Natural killer cell (primary cell): ENCODE measurements at regions not wholly inside any gene's neighbourhood (a gene's known extent, or its start where the extent isn't known, plus 50 kb on each side); places are given as distances from the start of the nearest gene placed in this dataset.

Source experiments
- ATAC-seq, 3 donors: fragments of 150-1000 bp in 2 of 3; fragments of 200-7000 bp in 1 of 3; cut with Tn5 transposase; 1 replicate in 1 of 3; 2 replicates in 2 of 3; pipeline ENCODE4 v1.10.0; 2021; ENCODE audit warnings: mild to moderate bottlenecking in 2 of 3, moderate library complexity in 2 of 3
- DNase-seq, 2 donors: peaks; one replicate each; pipeline versions ENCODE4 v3.0.0 to v3.0.0-alpha.2; 2013 to 2021; ENCODE audit warnings: mixed read lengths in 1 of 2
- H3K27ac ChIP-seq: one replicate; pipeline ENCODE4 v1.5.1; 2013; ENCODE audit warnings: mild to moderate bottlenecking, low read length
- H3K27me3 ChIP-seq: one replicate; pipeline ENCODE4 v1.6.1; 2013; ENCODE audit warnings: low read length; ENCODE audit not compliant: control insufficient read depth, insufficient read depth
- H3K36me3 ChIP-seq: one replicate; pipeline ENCODE4 v1.6.1; 2013; ENCODE audit warnings: low read length; ENCODE audit not compliant: control insufficient read depth, insufficient read depth
- H3K4me1 ChIP-seq: one replicate; pipeline ENCODE4 v1.6.1; 2013; ENCODE audit warnings: low read length; ENCODE audit not compliant: control insufficient read depth, insufficient read depth
- H3K4me3 ChIP-seq: one replicate; pipeline ENCODE4 v1.5.1; 2013; ENCODE audit warnings: low read length
- H3K9me3 ChIP-seq: one replicate; pipeline ENCODE4 v1.6.1; 2013; ENCODE audit warnings: low read length; ENCODE audit not compliant: control insufficient read depth, insufficient read depth
- H3K27ac Mint-ChIP-seq, 2 donors: one replicate each; pipeline ENCODE4 v1.8.0; 2022; ENCODE audit warnings: mild to moderate bottlenecking in 2 of 2, mixed read lengths in 2 of 2, moderate library complexity in 1 of 2
- H3K27me3 Mint-ChIP-seq, 2 donors: one replicate each; pipeline ENCODE4 v1.8.0; 2022; ENCODE audit warnings: low read depth in 2 of 2, mixed read lengths in 2 of 2
- H3K36me3 Mint-ChIP-seq: one replicate; pipeline ENCODE4 v1.8.0; 2022; ENCODE audit warnings: mixed read lengths
- H3K4me1 Mint-ChIP-seq, 2 donors: one replicate each; pipeline ENCODE4 v1.8.0; 2022; ENCODE audit warnings: mixed read lengths in 2 of 2
- H3K4me3 Mint-ChIP-seq: one replicate; pipeline ENCODE4 v1.8.0; 2022; ENCODE audit warnings: mild to moderate bottlenecking, moderate library complexity, mixed read lengths
- H3K9me3 Mint-ChIP-seq, 2 donors: one replicate each; pipeline ENCODE4 v1.8.0; 2022; ENCODE audit warnings: mixed read lengths in 2 of 2
- WGBS: methylation state at CpG from one replicate; pipeline ENCODE4 v1.1.7; 2013; ENCODE audit warnings: missing lambda C conversion rate; ENCODE audit not compliant: insufficient coverage; 5-methylcytosine and 5-hydroxymethylcytosine counted together
- intact Hi-C: fragments of 100-400 bp; cut with micrococcal nuclease; formaldehyde crosslinking; loops from one replicate; pipeline ENCODE4 v1.14.2; 2022
- TF ChIP-seq, protein P1 (sequence below): fragments of 200-600 bp; IDR thresholded peaks from one replicate; pipeline ENCODE4 v1.8.0; 2022; ENCODE audit warnings: antibody characterized with exemption

DNA sequence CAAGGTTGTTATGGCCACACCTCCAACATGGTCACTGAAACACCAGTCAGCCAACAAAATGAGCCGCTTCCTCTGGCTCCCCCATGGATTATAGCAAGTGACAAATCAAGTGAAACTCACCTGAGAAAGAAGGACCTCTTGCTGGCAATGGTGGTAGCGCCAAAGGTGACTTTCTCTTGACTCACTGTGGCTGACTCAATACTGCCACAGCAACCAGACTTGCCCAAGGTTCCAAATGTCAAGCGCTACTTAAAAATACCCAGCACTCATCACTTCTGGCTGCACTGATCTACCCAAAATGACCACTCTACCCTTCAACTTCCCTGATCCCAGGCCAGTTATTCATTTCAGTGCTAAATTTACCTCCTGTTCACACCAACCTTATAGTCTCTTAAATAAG is 495.5 kb downstream of the FOXO1 start:
- ATAC-seq (no peak), DNase-seq (no peak)
- peaks cover 7 to 57% of the 10 kb centered on the region in 2 donors for H3K27me3 Mint-ChIP-seq
- no peak overlapping the region for H3K4me3 Mint-ChIP-seq
- no peaks in the 10 kb centered on the region for H3K9me3 Mint-ChIP-seq
- no peaks in the 10 kb centered on the region for H3K36me3 ChIP-seq
- H3K4me1 Mint-ChIP-seq, result no peaks in the 10 kb centered on the region
- TF ChIP-seq, protein P1, sequence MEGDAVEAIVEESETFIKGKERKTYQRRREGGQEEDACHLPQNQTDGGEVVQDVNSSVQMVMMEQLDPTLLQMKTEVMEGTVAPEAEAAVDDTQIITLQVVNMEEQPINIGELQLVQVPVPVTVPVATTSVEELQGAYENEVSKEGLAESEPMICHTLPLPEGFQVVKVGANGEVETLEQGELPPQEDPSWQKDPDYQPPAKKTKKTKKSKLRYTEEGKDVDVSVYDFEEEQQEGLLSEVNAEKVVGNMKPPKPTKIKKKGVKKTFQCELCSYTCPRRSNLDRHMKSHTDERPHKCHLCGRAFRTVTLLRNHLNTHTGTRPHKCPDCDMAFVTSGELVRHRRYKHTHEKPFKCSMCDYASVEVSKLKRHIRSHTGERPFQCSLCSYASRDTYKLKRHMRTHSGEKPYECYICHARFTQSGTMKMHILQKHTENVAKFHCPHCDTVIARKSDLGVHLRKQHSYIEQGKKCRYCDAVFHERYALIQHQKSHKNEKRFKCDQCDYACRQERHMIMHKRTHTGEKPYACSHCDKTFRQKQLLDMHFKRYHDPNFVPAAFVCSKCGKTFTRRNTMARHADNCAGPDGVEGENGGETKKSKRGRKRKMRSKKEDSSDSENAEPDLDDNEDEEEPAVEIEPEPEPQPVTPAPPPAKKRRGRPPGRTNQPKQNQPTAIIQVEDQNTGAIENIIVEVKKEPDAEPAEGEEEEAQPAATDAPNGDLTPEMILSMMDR, result no peak
- H3K4me3 ChIP-seq, result no peak overlapping the region
- H3K9me3 ChIP-seq, result no peaks in the 10 kb centered on the region
- H3K27ac ChIP-seq, result no peak overlapping the region
- 92% methylated on average over 3 of the region's 3 CpGs for WGBS
- H3K27me3 ChIP-seq, result peaks cover 3% of the 10 kb centered on the region
- peaks cover 4% of the 10 kb centered on the region for H3K4me1 ChIP-seq
- no peaks in the 10 kb centered on the region for H3K36me3 Mint-ChIP-seq
- intact Hi-C loops, result no loop called here
- no peak overlapping the region for H3K27ac Mint-ChIP-seq

DNA sequence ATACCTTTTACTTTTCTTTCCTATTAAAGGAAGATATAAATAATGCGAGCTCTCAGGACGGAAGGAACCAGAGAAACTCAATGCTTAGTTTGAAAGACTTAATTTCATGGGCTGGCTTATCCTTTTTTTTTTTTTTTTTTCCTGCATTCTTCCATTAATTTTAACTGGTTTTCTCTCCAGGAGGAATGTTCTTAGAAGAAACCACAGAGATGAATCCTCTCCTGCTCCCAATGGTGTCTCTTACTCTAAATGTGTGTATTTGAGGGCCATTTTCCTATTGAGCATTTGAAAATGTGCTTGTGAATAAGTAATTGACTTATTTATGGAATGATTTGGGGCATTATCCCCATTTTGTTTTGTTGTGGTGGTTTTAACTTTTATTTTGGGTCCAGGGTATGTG is 494.9 kb downstream of the FOXO1 start:
- intact Hi-C loops, result no loop called here
- no peak for ATAC-seq
- Mint-ChIP-seq H3K4me3 (no peak overlapping the region), H3K27me3 (peaks cover 7 to 57% of the 10 kb centered on the region in 2 donors), H3K4me1 (no peaks in the 10 kb centered on the region), H3K9me3 (no peaks in the 10 kb centered on the region), H3K36me3 (no peaks in the 10 kb centered on the region), H3K27ac (no peak overlapping the region)
- no peak for DNase-seq
- TF ChIP-seq, protein P1, result no peak
- 100% methylated on average over 2 of the region's 2 CpGs for WGBS
- Histone ChIP-seq H3K4me1 (peaks cover 4% of the 10 kb centered on the region), H3K27ac (no peak overlapping the region), H3K4me3 (no peak overlapping the region), H3K27me3 (peaks cover 3% of the 10 kb centered on the region), H3K9me3 (no peaks in the 10 kb centered on the region), H3K36me3 (no peaks in the 10 kb centered on the region)

DNA sequence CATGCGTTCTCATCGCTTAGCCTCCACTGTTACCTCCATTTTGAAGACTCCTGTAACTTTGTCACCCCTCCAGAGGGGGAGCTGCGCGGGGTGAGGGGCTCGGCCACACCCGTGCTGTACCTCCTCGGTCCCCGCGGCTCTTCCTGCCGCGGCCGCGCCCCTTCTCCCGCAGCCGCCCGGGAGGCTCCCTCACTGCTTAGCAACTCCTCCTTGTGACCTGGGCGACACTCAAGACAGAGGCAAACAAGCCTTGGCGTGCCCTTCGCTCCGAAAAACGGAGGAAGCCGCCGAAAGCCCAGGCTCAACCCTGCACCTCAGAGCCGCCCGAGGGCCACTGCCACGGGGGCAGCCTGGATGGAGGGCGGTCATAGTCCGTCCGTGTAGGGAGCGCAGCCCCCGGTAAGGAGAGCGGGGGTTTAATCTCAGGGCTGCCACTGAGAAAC is 494.3 kb downstream of the FOXO1 start:
- WGBS, result 37% methylated on average over 32 of the region's 32 CpGs
- intact Hi-C loops, result no loop called here
- Mint-ChIP-seq H3K27me3 (peaks cover 7 to 57% of the 10 kb centered on the region in 2 donors), H3K36me3 (no peaks in the 10 kb centered on the region), H3K9me3 (no peaks in the 10 kb centered on the region), H3K4me1 (no peaks in the 10 kb centered on the region), H3K27ac (no peak overlapping the region), H3K4me3 (no peak overlapping the region)
- Histone ChIP-seq H3K9me3 (no peaks in the 10 kb centered on the region), H3K36me3 (no peaks in the 10 kb centered on the region), H3K4me1 (peaks cover 4% of the 10 kb centered on the region), H3K4me3 (no peak overlapping the region), H3K27ac (no peak overlapping the region), H3K27me3 (peaks cover 3% of the 10 kb centered on the region)
- ATAC-seq (no peak), DNase-seq (no peak)
- TF ChIP-seq, protein P1, result no peak

DNA sequence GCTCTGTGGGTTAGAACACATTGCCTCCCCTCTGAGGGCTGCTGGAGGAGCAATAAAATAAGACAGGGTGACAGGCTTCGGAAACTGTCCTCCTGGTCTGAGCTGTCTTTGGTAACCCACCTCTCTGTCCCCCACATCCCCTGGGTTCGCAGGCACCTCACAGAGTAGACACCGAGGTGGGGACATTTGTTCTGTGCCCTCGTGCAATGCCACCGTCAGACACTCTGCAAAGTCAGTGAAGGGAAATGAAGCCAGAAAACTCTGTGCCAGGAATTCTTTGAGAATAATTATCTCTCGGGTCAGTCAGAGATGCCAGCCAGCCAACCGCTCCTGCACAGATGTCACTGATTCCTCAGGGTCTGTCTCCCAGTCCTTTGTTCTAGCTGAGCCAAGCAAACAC is 493.6 kb downstream of the FOXO1 start:
- TF ChIP-seq, protein P1, result no peak
- DNase-seq, result no peak
- no peak for ATAC-seq
- no peaks in the 10 kb centered on the region for H3K36me3 Mint-ChIP-seq
- H3K4me1 Mint-ChIP-seq, result no peaks in the 10 kb centered on the region
- H3K4me3 Mint-ChIP-seq, result no peak overlapping the region
- H3K4me1 ChIP-seq, result peaks cover 4% of the 10 kb centered on the region
- H3K27ac ChIP-seq, result no peak overlapping the region
- H3K9me3 Mint-ChIP-seq, result no peaks in the 10 kb centered on the region
- no peak overlapping the region for H3K27ac Mint-ChIP-seq
- intact Hi-C loops, result no loop called here
- no peaks in the 10 kb centered on the region for H3K9me3 ChIP-seq
- no peak overlapping the region for H3K4me3 ChIP-seq
- peaks cover 7 to 57% of the 10 kb centered on the region in 2 donors for H3K27me3 Mint-ChIP-seq
- 91% methylated on average over 7 of the region's 7 CpGs for WGBS
- no peaks in the 10 kb centered on the region for H3K36me3 ChIP-seq
- H3K27me3 ChIP-seq, result peaks cover 3% of the 10 kb centered on the region
